M059J (cell line): ENCODE measurements at regions not wholly inside any gene's neighbourhood (a gene's known extent, or its start where the extent isn't known, plus 50 kb on each side); places are given as distances from the start of the nearest gene placed in this dataset.

Experiments used
- DNase-seq: peaks from one replicate; pipeline ENCODE4 v3.0.0-alpha.2; 2012; ENCODE audit warnings: low read depth

DNA sequence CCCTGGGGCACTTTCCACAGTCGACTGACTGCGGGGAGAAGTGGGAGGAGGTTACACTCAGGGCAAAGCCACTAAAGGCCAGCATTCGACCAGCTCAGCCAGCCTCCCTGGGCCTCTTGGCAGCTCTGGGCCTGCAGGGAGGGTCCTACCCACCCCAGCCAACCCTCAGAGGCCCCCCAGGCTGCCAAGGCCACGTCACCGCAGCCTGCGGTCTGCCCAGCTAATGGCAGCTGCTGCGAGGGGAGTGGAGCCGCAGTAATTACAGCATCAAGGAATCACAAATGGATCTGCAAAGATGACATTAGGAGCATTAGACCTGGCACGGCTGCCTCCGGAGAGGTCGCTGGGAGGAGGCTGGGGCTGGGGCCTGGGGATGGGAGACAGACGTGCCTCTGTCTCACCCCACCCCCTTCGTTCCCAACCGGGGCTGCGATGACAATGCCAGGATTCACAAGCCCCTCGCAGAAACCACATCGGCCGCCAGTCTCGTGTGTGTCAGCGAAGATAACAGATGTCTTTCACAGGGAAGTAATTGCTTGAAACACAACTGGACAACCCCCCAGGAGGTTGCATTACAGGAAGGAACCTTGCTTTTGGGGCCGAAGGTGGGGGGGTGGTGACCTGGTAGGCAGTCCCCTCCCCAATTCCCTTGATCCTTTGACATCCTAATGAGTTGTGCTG, 367.6 kb downstream of the BCOR start:
- DNase-seq: peak; percentile 80

DNA sequence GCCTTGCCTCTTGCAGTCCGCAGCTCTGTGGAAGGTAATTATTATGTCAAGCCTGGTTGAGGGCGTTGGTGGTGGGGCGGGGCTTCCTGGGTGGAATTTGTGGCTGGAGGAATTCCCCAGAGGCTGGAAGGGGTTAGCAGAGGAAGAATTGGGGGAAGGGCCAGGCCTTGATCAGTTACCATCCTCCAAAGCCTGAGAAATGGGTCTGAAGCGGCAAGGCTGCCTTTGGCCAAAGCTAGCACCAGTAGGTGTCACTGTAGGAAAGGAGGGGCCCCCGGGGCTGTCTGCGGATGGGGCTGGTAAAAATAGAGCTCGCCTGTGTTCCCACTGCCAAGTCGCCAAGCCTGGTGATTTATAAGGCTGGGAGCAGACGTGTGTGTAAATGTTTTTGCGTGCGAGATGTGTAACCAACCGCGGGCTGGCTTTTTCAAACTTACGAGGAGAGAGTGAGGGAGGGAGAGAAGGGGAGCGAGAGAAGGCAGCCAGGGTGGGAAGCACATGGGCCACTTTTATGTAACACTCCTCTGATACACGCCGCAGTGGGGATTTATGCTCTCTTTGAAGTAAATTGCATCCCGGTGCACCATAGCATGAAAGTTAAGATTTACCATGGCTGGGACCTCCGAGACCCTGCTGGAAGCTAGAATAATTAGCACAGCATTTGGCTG, 367.0 kb downstream of the BCOR start:
- DNase-seq: peak; percentile 91

DNA sequence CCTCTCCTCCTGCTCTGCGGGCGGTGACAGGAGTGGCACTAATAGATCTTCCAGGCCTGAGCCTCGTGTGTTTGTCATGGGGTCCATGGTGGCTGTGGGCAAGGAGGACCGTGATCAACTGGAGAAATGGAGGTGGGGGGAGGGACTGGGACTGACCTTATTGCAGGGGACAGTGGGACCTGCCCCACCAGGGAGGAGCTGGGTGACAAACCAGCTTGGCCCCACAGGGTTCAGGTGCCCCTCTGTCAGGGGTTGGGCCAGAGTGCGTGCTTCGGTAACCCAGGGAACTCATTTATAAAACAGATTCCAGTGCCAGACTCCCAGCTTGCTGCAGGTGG, 366.5 kb downstream of the BCOR start:
- no peak for DNase-seq

DNA sequence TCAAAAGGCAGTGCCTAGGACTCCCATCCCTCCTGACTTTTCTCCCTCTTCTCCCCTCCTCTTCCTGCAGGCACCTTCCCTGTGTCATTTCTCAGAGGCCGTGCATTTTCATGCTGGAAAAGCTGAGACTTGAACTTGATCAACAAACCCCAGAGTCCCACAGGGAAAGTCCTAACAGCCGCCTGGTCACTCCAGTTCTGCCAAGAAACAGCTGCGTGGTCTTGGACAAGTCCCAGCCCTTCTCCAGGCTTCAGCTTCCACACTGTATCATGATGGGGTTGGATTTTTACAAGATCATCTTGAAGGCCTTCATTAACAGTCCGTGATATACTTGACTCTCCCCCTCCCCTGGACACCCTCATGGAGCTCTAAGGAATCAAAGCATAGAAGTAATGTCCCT, 366.0 kb downstream of the BCOR start:
- DNase-seq: no peak

DNA sequence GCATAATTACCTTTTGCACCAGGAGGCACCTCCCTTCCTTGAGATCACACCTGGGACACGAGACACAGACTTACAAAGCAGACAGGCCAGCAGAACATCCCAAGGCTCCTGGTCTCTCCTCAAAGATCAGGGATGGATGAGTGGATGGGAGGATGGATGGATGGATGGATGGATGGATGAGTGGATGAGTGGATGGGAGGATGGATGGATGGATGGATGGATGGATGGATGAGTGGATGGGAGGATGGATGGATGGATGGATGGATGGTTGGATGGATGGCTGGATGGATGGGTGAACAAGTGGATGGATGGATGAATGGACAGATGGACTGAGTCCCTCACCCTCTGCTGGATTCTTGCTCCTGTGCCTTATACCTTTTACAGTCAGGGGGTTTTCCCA, 364.0 kb downstream of the BCOR start:
- no peak for DNase-seq

DNA sequence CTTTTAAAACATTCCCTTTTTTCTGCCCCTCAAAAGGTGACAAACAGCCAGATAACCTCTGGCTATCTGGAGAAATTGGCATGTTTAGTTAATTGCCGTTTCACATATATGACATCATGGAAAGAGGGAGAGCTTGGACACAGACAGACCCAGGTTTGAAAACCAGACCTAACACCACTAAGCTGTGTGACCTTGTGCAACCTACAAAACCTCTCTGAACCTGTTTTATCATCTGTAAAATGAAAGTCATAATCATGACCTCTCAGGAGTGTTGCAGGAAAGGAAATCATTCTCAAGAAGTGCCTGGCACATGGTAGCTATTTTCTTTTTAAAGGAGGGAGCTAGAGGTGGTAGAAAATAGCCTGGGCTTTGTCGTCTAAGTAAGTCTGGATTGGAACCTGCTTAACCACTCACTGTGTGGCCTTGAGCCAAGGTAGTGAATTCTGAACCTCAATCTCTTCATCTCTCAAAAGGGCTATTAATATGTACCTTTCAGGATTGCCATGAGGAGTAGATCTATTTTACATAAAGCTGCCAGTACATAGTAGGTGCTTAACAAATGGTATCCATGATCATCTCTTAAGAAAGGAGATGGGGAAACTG, 363.5 kb downstream of the BCOR start:
- DNase-seq: no peak

DNA sequence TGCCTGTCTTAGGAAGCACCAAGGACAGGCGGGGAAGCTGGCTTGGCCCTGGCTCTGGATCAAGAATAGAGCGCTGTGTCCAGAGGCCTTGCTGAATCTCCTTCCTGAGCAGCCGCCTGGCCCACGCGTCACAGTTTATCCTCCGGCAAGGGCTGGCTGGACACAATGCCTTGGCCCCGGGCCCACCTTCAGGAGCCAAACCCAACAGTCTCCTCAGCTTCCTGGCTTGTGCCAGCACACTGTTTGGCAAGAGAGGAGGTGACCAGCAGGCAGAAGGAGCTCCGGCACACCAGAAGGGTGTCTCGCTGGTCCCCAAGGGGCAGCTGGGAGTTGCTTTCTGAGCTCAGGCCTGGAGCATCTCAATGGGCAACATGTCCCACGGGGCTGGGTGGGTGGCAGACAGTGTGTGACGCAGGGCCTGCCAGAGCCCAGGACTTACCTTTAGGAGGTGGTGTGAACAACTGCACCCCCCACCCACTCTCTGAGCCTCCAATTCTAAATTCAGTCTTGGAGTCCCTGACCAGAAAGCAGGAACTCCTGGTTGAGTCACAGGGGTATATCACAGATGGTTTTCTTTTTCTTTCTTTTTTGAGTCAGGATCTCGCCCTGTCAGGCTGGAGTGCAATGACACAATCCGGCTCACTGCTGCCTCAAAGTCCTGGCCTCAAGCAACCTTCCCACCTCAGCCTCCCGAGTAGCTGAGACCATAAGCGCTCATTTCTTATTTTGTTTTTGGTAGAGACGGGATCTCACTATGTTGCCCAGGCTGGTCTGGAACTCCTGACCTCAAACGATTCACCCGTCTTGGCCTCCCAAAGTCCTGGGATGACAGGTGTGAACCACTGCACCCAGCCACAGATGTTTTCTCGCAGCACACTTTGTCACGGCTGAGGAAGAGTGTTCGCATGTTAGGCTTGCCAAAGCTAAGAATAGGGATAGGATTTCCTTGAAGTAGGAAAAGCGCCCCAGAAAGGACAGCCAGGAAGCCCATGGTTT, 361.2 kb downstream of the BCOR start:
- DNase-seq: peak; percentile 97

DNA sequence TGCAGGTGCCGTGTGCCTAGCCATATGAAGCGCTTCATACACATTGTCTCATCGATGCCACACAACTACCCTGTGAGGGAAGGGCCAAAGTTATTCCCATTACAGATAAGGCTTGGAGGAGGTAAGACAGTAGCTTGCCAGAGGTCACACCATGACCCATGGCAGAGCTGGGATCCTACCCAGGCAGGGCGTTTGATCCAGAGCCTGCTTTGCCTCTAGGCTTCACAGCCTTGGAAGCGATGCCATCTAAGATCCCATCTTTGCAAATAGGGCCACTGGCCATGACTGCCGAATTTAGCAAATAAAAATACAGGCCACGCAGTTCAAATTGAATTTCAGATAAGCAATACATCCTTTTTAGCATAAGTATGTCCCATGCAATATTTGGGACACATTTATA, 358.2 kb downstream of the BCOR start:
- DNase-seq: no peak

DNA sequence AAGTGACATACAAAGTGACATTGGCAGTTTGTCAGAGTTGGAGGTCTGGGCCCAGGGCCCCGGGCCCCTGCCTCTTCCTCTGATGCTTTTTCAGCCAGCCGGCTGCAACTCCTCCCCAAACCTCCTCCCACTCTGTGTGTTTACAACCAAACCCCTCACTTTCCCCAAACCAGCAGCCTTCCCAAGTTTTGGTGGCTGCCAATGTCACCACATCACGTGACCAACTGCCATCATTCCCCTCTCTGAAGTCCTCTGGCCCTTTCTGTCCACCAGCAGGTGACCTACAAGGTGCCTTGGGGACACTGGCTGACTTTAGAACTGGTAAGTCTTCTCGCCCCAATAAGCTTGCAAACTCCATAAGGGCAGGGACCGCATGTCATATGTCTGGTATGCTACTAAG, 357.7 kb downstream of the BCOR start:
- no peak for DNase-seq

DNA sequence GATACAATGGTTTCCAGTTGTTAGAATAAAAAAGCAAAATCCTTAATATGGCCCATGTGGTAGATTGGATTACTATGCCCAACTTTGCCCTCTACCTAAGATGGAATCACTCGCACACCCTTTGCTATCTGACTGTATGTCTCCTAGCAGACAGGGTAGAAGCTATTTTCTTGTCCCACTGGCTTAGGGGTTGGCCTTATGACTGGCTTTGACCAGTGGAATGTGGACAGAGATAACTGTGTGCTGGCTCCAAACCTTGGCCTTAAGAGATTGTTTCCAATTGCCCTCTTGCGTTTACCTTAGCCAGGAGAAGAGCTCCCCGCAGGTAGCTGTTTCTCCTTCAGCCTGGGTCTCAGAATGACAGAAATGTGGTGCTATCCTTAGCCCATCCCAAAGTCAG, 355.9 kb downstream of the BCOR start:
- DNase-seq: no peak

DNA sequence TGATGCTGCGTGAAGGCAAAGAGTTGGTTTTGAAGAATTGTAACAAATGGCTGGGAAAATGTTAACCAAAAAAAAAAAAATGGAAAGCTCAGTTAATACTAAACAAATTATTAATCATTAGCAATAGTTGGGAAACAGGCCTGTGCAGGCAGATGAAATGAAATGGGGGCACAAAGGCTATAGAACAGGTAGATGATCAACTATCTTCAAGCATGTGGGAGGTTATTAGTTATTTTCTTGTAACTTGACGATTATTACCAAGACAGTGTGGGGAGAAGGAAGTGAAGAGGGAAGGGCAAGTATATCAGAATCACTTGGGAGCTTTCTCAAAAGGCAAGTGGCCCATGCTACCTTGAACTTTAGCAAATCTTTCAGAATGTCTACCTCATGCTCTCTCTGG, 351.9 kb downstream of the BCOR start:
- no peak for DNase-seq

DNA sequence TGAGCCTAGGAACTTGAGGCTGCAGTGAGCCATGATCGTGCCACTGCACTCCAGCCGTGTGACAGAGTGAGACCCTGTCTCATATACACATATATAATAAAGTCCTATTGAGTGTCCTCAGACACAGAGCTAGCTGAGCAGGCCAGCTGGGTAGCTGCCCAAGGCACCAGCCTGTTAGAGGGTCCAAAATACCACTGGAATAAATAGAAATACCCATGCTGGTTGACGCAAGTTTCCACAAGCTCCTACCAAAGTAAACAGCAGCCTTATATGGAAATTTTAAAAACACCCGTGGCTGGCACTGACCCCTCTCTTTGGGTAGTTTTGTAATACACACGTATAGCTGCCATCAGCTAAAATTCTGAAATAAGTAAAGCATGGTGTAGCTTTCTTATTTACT, 348.6 kb downstream of the BCOR start:
- DNase-seq: no peak

DNA sequence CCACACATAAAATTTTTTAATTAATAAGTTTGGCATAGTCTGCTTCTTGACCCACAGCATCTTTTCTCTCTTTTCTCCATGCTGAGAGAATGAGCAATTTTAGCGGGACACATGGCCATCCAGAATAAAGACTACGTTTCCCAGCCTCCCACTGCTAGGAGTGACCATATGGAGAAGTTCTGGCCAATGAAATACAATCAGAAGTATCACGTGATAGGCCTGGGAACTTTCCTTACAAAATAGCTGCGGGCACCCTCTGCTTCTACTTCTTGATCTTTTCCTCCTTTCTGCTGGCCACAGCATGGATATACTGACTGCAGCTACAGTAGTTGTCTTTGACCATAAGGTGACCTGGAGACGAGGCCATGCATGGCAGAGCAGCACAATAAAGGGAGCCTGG, 348.0 kb downstream of the BCOR start:
- DNase-seq: no peak

DNA sequence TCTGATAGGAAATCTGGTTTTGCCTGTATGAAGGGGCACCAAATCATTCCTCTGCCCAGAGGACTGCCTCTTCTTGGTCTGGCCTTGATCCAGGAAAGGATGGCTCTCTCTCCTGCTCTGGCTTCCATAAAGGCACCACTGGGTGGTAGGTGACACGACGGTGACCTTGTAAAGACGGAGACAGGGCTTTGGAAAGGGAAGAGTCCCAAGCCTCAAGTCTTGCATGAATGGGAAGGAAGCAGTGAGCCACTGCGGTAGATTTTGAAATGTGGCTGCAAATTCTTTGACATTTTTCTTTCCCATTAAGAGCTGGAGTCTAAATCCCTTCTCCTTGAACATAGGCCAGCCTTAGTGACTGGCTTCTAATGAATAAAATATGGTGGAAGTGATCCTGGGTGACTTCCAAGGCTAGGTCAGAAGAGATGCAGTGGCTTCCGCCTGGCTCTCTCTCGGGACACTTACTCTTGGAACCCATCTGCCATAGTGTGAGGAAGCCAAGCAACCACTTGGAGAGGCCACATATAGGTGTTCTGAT, 347.4 kb downstream of the BCOR start:
- DNase-seq: no peak

DNA sequence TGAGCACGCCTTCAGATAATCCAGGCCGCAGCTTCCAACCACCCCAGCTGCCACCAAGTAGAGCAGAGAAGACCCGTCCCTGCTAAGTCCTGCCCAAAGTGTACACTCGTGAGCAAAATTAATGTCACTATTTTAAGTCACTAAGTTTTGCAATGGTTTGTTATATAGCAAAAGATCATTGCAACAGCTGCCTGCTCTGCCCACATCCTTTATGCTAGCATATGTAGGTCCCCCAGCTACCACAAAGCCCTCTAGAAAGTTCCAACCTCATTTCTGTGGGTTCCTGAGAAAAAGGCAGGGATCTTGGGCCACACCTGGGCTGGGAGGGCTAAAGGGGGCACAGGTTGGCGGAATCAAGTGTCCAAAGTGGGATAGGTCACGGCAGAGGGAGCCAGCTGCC, 346.9 kb downstream of the BCOR start:
- DNase-seq: no peak

DNA sequence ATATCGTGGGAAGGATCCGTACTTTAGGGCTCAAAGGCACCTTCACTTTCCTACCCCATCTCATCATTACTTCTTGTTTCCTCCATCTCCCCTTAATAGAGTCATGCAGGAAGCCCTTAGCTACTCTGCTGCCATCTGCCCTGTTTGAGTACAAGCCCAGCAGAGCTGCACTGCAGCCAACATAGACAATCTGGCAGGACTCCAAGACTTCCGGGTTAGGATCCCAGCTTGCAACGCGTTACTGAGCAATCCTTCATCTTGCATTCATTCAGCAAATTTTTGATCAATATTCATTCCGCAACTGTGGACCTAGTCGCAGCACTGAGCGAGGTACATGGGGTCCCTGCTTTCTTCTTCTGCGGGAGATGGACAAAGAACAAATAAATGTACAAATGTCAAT, 344.9 kb downstream of the BCOR start:
- peak; percentile 57 for DNase-seq

DNA sequence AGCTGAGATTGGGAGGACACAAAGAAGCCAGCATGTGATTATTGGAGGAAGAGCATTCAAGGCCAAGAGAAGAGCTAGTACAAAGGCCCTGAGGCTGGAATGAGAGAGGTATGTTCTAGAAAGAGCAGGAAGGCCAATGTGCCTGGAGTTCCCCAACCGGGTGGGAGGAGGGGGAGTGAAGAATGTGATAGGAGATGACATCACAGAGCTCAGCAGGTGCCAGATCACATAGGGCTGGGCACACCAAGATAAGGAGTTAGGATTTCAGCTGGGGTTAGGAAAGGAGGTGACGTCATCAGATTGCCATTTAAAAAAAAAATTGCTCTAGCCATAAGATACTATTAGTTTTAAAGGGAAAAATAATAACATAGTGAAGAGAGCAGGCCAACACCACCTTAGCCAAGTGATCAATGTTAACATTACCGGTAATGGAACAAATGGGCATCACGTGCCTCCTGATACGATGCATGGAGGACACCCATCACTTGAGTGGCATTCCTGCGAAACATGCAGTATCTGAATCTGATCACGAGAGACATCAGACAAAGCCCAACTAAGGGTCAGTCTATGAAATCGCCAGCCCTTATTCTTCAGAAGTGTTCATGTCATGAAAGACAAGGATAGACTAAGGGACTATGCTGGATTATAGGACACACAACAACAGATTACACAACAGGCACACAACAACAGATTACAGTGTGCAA, 344.3 kb downstream of the BCOR start:
- DNase-seq: peak; percentile 68

DNA sequence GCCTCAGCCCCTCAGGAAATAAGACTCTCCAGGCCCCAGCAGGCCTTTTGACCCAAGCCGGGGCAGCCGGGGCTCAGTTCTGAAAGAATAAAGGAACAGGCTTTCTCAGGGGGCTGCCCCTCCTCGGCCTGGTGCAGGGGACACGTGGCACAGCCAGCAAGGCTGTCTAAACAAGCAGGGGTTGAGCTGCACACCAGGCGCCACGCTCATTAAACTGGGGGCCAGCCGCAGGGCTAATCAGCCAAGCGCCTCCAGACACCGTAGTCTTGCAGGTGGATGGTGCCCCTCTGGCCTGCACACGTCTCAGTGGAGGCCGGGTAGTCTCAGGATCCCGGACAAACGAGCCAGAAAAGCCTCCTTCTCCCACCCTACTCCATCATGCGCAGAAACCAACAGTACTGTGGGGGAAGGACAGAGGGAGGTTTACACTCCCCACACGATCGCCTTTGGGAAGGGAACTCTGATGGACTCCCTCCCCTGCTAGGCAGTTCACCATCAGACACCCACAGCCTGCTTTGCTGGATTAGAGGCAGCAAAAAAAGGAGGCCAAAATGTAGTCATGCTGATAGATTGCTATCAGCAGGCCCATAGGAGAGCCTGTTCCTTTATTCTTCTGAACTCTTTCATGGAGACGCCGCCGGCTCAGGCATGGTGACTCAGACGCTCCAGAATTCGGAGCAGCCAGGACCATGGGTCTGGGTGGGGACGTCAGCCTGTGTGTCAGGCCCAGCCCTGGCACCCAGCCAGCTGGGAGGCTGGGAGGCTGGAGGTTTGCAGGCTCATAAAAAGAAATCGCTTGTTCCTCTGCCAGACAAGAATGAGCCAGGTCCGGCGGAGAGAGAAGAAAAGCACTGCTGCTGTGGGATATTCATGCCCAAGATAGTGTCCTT, 342.4 kb downstream of the BCOR start:
- DNase-seq: peak; percentile 98

DNA sequence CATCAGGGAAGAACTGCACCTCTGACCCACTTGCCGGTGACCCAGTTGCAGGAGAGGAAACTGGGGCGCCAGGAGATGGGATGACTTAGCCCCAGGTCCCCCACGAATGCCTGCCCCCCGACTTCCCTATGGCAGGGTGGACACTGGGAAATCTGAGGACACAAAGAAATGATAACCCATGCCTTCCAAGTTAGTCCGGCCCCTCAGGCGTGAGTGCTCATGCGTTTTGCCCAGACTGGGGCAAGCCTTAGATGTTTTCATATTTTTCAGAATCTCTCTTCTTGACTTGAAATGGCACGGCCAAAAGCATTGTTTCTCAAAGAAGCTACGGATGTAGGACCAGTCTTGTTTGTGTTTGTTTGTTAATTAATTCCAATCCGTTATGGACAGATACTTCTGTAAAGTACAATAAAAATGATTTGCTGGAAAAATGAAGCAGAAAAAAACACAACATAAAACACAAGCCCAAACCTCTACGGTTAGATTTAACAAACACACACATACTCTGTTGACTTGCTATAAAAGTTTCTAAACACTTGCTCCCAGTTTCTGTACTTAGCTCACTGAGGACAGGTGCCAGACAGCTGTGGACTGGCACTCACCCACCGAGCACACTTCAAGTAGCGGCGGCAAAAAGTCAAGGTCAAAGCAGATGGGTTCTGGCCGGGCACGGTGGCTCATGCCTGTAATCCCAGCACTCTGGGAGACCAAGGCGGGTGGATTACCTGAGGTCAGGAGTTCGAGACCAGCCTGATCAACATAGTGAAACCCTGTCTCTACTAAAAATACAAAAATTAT, 341.5 kb downstream of the BCOR start:
- DNase-seq: no peak

DNA sequence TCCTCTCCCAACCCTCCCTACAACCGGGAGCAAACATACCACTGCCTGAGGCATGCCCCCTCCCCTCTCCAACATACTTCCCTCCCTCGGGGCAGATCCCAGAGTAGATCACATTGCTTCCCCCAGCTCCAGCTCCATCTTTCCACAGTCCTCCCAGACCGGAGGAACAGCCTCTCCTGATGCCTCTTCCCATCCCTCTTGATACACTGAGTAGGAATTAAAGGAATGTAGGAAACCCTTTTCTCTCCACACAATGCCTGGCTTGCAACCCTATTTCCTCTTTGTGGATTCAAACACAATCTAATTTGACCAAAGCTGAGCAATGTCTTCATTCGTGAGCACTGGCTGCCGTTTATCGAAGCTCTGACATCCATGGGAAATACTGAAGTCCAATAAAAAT, 339.8 kb downstream of the BCOR start:
- peak; percentile 75 for DNase-seq
